ENCODE measurements at regions not wholly inside any gene's neighbourhood (a gene's known extent, or its start where the extent isn't known, plus 50 kb on each side); places are given as distances from the start of the nearest gene placed in this dataset.
"Not testable (repeated sequence)": the region's sequence is repeated elsewhere in the genome, so short reads cannot be mapped to it uniquely, and the experiment has no call there.

DNA sequence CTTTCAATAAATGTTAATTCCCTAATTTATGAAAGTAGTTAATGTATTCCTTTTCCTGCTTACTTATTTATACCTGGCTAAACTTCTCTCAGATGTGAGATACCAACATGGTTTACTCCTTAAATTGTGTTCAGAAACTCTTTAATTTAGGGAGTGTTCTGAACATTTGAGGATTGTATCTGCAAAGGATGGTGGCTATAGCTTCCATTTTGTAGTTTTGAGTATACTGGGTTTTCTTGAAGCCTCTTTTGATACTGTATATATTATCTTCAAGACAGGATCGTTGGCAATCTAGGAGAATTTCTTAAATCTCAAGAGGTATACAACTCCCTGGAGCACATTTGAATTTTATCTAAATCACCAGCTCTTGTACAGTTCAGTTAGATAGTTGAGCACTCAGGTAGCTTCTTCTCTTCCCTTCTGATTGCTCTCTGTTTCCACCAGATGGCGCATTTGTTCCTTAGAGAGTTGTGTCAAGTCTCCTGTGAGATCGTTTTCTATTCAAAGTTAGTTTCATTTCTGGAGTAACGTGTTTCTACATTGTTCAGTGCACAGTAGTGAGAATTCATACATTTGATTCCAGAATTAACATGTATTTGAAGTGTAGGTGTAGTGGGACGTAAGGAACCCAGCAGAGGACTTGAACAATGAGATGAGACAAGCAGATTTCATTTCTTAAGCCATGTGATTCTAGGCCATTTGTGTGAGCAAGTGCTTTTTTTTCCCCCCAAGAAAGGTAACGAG is 63.2 kb upstream of the GARIN1A start:
- peak; percentile 96 for ATAC-seq

DNA sequence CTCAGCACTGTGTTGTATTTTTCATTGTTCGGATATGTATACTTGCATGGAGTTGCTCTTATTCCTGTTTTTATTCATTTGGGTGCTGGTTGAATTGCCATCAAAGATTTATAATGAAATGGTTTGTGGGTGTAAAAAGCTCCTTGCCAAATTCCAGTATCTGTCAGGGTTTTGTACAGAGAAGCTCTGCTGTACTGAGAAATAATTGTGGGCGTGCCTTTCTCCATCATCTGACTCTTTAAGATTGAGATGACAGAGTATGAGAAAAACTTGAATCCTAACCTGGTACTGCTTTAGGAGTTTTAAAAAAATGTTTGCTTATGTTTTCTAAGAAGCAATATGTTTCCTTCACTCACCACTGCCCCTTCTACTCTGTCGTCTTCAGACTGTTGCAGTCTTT is 58.7 kb upstream of the GARIN1A start:
- not testable (repeated sequence) for ATAC-seq

DNA sequence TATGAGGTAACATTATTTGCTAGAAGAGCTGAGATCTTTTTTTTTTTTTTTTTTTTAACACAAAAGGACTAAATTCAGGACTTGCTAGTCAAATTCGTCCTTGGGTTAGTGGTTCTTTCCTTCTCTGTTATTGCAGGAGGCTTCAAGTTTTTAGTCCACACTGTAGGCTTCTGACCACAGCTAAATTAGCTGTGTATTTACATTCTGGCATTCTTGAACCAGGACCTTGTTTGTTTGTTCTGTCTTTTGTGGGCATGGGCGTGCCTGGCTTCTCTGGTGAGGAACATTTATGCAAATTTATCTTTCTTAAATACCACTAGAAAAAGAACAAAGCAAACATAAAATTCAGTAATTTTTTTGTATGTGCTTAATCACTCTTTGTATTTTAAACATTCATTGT is 57.3 kb upstream of the GARIN1A start:
- ATAC-seq, result not testable (repeated sequence)

DNA sequence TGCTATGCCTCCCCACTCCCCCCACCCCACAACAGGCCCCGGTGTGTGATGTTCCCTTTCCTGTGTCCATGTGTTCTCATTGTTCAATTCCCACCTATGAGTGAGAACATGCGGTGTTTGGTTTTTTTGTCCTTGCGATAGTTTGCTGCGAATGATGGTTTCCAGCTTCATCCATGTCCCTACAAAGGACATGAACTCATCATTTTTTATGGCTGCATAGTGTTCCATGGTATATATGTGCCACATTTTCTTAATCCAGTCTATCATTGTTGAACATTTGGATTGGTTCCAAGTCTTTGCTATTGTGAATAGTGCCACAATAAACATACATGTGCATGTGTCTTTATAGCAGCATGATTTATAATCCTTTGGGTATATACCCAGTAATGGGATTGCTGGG is 55.3 kb upstream of the GARIN1A start:
- not testable (repeated sequence) for ATAC-seq
